GM10266 (cell line): ENCODE measurements at regions not wholly inside any gene's neighbourhood (a gene's known extent, or its start where the extent isn't known, plus 50 kb on each side); places are given as distances from the start of the nearest gene placed in this dataset.
A peak's percentile ranks its signal among the peaks of the same experiment; 100 is the strongest.

Experiments used
- DNase-seq: peaks from one replicate; pipeline ENCODE4 v3.0.0; 2012; ENCODE audit errors: extremely low spot score
- TF ChIP-seq, protein P1 (sequence below): IDR thresholded peaks from 2 replicates; pipeline ENCODE4 v1.5.1; 2012; ENCODE audit warnings: mild to moderate bottlenecking, low read depth; ENCODE audit not compliant: control insufficient read depth, insufficient read depth; ENCODE audit errors: missing control alignments

GRCh38 chr20:3339571-3339970 is 67.9 kb downstream of the DNAAF9 start:
- no peak for DNase-seq
- TF ChIP-seq, protein P1, sequence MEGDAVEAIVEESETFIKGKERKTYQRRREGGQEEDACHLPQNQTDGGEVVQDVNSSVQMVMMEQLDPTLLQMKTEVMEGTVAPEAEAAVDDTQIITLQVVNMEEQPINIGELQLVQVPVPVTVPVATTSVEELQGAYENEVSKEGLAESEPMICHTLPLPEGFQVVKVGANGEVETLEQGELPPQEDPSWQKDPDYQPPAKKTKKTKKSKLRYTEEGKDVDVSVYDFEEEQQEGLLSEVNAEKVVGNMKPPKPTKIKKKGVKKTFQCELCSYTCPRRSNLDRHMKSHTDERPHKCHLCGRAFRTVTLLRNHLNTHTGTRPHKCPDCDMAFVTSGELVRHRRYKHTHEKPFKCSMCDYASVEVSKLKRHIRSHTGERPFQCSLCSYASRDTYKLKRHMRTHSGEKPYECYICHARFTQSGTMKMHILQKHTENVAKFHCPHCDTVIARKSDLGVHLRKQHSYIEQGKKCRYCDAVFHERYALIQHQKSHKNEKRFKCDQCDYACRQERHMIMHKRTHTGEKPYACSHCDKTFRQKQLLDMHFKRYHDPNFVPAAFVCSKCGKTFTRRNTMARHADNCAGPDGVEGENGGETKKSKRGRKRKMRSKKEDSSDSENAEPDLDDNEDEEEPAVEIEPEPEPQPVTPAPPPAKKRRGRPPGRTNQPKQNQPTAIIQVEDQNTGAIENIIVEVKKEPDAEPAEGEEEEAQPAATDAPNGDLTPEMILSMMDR, result no peak

DNA sequence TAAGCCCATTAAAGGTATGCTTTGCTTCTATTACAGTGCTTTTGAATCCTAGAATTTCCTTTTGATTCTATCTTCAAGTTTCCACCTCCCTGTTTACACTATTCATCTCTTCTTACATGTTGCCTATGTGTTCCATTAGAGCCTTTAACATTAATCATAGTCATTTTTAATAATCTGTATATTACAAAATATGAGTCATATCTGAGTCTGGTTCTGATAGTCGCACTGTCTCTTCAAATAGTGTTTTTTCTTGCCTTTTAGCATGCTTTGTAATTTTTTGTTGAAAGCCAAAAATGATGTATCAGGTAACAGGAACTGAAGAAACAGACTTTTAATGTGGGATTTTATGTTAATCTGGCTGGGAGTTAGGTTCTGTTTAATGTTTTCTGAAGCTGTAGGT is 68.4 kb downstream of the DNAAF9 start:
- DNase-seq, result no peak
- TF ChIP-seq, protein P1, result no peak

GRCh38 chr20:3334156-3334943 is 73.1 kb downstream of the DNAAF9 start:
- TF ChIP-seq, protein P1, result no peak
- no peak for DNase-seq

DNA sequence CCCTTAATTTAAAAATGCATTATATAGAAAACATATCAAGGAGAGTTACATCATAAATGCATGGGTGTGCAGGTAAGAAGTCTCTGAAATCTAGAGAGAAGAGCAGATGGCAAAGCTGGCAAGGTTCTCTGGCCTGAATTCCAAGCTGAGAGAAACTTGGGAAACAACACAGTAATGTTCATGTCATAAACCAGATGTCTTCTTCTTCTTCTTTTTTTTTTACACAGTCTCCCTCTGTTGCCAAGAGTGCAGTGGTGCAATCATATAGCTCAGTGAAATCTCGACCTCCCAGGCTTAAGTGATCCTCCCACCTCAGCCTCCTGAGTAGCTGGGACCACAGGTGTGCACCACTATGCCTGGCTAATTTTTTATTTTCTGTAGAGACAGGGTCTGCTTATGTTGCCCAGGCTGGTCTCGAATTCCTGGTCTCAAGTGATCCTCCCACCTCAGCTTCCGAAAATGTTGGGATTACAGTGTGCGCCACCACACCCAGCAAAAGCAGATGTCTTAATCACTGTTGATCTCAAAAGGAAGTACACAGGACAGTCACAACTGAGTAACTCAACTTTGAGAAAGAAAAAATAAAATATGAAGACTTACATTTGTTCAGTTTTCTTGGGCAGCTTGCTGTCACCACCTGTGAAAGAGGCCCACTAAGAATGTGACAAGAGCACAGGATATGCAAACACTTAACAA is 77.3 kb downstream of the DNAAF9 start:
- no peak for DNase-seq
- TF ChIP-seq, protein P1, result peak; percentile 2

- TF ChIP-seq, protein P1, result no peak
- DNase-seq, result no peak
Measured at GRCh38 chr20:3328501-3328900, 79.0 kb downstream of the DNAAF9 start.

DNA sequence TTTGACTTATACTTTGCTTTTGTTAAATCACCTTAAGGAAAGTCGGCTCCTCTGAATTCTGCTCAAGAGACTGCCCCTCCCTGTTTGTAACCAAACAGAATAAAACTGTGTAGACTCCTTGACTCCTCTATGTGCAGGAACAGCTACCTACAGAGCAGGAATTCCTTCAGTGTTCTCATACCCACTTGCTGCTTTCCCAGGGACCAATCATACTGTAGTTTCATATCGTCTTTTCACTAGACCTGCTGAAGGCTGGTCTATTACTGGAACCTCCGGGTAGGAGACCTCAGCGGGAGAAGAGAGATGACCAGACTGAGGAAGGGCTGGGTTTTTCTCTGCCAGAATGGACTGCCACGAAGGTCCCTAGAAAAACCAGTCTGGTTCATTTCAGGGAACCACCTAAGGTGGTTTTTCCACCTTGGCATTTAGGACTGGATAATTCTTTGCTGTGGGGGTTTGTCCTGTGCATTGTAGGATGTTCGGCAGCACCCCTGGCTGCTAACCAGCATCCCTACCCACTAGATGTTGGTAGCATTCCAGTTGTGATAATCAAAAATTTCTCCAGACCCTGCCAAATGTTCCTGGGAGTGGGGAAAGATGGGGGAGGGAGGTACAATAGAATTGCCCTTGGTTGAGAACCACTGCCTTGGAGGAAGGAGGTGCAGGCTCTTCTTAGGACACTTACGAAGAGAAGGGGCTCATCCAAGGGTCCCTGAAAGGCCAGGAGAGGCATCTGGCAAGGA is 80.5 kb downstream of the DNAAF9 start:
- TF ChIP-seq, protein P1, result no peak
- no peak for DNase-seq
